NCI-H2107 (cell line): ENCODE measurements at regions not wholly inside any gene's neighbourhood (a gene's known extent, or its start where the extent isn't known, plus 50 kb on each side); places are given as distances from the start of the nearest gene placed in this dataset.
"Not testable (repeated sequence)": the region's sequence is repeated elsewhere in the genome, so short reads cannot be mapped to it uniquely, and the experiment has no call there.

Experiments
- DNase-seq: peaks from one replicate; lab custom pipeline; 2025; lab: John Stamatoyannopoulos, UW

DNA sequence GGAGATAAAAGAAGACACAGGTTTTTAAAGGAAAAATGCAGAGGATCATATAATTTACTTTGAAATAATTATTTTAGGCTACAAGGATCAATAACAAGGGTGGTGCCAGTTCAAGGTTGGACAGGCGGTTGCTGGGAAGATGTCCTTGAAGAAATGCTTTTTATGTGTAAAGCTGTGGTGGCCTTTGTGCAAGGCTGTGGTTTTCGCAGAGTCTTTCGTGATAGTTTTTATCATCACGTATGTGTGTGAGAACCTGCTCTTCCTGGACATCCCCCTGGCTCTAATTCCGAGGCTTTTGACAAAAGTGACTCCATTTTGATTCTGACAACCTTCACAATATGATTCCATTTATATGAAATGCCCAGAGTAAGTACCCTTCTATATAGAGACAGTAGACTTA, 85.8 kb upstream of the COG2 start:
- DNase-seq: no peak

DNA sequence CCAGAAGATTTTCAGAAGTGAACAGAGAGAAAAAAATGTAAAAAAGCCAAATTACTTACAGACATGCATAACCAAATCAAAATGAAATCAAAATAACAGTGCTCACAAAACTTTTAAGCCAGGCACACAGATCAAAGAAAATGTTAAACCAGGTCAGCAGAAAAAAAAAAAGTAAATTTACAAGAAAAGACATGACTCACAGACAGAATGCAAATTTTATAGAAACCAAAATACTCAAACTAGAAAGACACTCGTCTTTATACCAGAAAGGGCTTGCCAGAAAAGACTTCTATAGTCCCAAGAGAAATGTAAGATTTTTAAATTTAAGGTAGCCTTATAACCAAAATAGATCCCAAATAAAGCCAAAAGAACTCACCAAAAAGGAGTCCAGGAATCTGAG, 86.5 kb upstream of the COG2 start:
- DNase-seq: no peak

- no peak for DNase-seq
Measured at GRCh38 chr1:230552880-230553279, 89.4 kb upstream of the COG2 start.

DNA sequence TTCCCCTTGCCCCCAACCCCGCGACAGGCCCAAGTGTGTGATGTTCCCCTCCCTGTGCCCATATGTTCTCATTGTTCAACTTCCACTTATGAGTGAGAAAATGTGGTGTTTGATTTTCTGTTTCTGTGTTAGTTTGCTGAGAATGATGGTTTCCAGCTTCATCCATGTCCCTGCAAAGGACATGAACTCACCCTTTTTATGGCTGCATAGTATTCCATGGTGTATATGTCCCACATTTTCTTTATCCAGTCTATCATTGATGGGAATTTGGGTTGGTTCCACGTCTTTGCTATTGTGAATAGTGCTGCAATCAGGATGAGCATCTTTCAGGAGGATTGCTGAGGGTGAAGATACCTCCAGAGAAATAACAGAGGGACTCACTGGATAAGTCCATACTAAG, 91.3 kb upstream of the COG2 start:
- DNase-seq: not testable (repeated sequence)

GRCh38 chr1:230550428-230550827, 91.9 kb upstream of the COG2 start:
- DNase-seq: no peak

GRCh38 chr1:230549625-230550024, 92.7 kb upstream of the COG2 start:
- DNase-seq: no peak

DNA sequence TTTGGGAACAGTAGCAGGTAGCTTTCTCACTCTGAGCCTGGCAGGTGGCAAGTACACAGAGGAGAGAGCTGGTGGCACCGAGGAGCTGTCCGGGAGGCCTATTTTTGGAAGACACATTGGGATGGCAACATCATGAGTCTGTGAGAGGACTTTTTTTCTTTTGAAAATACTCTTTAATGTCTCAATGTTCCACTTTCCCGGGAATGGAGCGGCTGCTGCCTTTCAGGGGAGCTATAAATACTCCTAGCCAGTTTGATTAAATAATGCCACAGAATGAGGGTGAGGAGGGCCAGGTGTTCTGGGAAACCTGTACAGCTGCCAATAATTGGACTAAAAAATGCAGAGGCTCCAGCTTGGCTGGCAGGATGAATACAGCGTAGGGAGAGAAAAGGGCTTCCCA, 93.3 kb upstream of the COG2 start:
- peak; percentile 44 for DNase-seq

GRCh38 chr1:230548357-230548756, 93.9 kb upstream of the COG2 start:
- no peak for DNase-seq

DNA sequence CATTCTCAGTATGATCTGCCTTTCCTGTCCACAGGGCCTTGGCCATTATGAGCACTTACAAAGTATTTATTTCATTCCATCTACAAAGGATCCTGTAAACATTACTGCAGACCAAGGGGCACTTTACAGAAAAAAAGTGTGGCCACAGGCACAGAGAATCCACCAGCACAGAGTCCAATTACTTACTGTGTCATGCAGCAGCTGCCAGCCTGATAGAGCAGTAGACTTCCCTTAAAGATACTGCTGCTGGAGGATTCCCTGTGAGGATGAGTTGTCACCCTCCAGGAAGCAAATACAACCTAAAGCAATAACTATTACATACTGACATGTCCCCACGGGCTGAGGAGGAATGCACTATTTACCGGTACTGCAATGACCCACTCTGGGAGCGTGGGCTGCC, 97.1 kb upstream of the COG2 start:
- DNase-seq: no peak

DNA sequence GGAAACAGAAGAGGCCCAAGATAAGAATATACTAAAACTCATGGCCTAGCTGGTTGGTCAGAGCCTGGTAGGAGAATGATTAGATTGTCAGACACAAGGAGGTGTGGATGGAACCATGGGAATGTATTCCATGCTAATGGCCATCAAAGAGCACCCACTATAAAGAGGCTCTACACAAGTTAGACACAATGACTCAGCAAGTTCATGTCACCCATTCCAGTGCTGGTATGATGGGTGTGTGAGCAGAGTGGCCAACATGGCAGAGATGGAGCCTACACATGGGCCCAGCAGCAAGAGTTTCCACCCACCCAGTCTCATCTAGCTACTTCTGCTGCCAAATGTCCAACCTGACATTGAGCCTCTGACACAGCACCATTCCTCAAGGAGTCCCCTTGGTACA, 97.5 kb upstream of the COG2 start:
- no peak for DNase-seq

DNA sequence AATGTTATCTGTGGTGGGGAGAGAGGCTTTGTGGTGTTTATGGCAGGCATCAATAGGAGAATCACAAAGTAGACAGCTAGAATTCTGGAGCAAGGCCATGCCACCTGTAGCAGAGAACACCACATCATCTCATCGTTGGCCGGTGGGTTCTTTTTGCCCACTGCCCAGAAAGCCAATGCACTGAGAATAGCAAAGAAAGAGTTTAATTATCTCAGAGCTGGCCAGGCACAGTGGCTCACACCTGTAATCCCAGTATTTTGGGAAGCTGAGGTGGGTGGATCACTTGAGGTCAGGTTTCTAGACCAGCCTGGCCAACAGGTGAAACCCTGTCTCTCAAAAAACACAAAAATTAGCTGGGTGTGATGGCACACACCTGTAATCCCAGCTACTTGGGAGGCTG, 99.2 kb upstream of the COG2 start:
- DNase-seq: no peak

- no peak for DNase-seq
Measured at GRCh38 chr1:230542681-230543080, 99.6 kb upstream of the COG2 start.

DNA sequence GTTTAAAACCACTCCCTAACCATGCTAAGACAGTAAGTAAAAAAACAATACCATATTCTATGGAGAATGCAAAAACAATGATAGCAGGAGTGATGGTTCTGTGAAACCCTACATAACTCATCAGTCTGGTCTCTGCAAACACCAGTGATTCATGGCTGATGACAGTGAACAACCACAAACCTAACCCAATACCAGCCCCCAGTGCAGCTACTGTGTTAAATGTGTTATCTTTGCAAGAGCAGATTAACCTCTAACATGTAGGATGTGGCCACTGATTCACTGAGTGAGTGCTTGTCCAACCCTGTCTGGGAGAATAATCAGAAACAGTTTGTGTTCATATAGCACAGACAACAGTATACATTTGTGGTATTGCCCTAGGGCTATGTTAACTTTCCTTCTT, 100.2 kb upstream of the COG2 start:
- DNase-seq: no peak

GRCh38 chr1:230541306-230541705, 101.0 kb upstream of the COG2 start:
- no peak for DNase-seq

- DNase-seq: no peak
Measured at GRCh38 chr1:230540421-230541155, 101.7 kb upstream of the COG2 start.

- no peak for DNase-seq
Measured at GRCh38 chr1:230537456-230537855, 104.8 kb upstream of the COG2 start.

DNA sequence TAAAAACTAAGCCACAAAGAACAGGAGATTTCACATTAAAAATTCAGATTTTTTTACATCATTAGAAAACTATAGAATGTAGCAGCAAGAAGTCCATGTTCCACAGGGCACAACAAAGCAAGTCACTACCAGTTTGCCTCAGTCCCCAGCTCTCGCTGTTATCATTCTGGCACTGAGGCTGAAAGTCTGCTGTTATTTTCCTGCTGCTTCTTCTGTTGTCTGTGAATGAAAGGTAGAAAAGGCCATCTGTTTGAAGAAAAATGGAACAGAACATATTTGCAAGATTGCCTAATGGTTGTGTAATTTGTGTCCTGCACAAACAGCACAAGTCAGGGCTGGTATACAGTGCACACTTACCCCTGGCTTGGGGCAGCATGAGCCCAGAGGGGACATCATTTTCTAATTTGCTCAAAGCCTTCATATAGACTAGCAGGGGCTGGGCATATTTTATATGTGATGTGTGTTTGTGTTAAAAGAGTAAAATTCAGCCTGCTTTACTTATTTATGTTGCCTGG, 105.6 kb upstream of the COG2 start:
- DNase-seq: no peak

DNA sequence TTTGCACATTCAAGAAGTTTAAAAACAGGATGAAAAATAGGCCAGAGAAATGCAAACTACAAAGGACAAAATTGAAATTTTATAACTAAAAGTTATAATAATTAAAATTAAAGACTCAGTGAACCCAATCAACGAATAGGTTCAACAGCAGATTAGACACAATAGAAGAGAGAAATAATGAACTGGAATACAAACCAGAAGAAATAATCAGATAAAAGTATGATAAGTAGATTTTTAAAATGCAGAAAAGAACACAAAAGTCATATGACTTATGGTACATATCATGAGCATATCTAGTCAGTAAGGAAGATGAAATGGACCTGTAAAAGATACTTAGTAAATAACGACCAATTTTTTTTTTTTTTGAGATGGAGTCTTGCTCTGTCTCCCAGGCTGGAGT, 108.1 kb upstream of the COG2 start:
- DNase-seq: no peak

GRCh38 chr1:230531103-230531502, 105.0 kb upstream of the PGBD5 start:
- DNase-seq: no peak

DNA sequence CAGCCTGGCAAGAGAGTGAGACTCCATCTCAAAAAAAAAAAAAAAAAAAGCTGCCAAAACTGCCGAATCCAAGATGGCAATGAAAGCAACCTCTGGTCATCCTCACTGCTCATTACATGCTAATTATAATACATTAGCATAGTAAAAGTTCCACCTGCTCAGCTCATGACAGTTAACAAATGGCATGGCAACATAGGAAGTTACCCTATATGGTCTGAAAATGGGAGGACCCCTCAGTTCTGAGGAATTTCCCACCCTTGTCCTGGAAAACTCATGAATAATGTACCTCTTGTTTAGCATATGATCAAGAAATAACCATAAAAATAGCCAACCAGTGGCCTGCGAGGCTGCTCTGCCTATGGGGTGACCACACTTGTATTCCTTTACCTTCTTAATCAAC, 93.1 kb upstream of the PGBD5 start:
- DNase-seq: no peak

DNA sequence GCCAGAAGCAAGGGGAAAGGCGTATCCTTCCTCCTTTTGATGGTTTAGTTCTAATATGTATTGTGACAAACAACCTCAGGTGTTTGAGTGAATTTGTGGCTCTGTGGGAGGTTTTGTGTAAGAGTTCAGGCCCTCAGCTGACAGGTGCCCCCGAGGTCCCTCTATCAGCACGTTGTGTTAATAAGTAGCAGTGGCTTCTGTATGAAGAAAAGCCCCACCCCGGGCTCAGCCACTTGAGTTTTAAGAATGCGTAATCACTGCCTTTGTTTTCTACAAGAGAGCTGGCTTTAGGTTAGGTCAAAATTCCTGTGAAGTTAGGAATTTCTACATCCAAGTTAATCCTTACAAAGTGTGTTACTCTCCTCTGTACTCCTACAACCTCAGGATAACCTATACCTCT, 92.4 kb upstream of the PGBD5 start:
- no peak for DNase-seq

DNA sequence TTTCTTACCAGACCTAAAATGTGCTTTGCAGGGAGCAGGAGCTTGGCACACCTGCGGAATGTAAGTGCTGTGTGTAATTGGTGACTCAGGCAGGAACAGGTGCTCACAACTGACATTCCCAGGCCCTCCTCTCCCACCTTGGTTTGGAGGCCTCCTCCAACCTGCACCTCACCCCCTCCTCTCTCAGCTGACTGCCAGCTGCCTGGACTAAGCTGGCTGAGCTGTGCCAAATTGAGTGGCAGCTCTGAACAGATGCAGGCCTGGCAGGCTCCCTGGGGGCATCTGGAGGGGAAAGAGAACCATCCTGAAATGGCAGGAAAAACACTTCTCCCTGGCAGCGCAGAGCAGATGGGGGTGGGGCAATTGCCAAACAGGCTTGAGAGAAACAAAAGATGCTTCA, 91.7 kb upstream of the PGBD5 start:
- DNase-seq: peak; percentile 69

DNA sequence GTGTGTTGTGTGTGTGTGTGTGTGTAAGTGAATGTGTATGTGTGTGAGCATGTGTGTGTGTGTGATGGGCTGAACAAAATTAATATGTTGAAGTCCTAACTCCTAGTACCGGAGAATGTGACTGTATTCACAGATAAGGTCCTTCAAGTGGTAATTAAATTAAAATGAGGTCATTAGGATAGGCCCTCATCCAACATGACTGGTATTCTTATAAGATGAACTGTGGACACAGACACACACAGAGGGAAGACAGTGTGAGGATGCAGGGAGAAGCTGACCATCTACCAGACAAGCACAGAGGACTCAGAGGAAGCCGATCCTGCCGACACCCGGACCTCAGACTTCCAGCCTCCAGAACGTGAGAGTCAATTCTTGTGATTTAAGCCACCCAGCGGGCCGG, 91.2 kb upstream of the PGBD5 start:
- DNase-seq: no peak

DNA sequence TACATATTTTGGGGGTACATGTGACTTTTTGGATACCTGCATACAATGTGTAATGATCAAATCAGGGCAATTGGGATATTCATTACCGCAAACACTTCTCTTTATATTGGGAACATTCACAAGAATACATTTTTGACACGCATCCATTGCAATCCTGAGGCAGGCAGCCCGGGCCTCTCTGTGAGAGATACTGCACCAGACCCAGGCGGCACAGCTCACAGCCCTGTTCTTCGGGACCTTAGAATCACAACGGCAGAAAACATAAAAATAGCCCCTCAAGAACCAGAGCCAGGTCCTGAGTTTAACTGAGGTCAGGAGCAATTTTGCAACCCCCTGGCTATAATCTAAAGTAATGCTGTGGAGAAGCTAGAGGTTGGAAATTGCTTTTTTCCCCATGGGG, 90.8 kb upstream of the PGBD5 start:
- no peak for DNase-seq
